Mucosa of gallbladder (tissue), 1 donor: ENCODE measurements at regions not wholly inside any gene's neighbourhood (a gene's known extent, or its start where the extent isn't known, plus 50 kb on each side); places are given as distances from the start of the nearest gene placed in this dataset.

Experiments used
- DNase-seq: peaks from one replicate; pipeline ENCODE4 v3.0.0-alpha.2; 2020; ENCODE audit warnings: low spot score
- donor health status: DM: no; HTN: no; CAD: no.

DNA sequence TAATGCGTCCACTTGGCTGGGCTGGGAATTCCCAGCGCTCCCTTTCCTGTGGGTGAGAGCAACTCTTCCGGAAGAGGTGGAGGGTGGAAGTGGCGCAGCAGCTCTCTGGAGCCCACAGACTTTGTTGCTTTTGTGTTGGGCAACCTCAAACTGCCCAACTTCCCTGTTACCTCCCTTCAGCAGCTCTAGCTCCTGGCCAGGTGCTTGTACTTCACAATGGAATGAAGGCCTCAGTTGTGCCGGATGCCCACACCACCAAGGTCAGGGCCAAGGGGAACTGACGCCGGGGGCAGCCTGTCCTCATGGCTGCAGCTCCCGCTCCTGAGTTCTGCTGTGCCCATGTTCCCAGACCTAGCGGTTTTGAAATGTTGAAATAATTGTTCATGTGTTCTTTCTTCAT lies 322.9 kb downstream of the GALR1 start:
- no peak for DNase-seq

DNA sequence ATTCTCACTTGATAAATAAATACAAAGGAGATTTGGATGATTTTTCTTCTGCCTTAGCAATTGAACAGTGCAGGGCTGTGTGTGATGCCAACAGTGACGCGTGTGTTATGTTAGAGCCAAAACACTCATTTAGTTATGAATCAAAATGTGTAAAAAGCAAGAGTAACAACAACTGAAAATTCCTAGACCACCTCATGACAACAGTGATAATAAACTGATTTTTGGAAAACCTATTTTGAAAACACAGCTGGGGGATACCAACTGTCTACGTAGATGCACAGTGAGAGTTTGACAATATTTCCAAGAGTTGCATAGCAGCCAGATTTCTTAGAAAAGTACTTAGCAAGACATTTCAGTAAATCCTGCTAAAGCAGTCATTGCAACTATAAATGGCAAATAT lies 323.9 kb downstream of the GALR1 start:
- DNase-seq = no peak

DNA sequence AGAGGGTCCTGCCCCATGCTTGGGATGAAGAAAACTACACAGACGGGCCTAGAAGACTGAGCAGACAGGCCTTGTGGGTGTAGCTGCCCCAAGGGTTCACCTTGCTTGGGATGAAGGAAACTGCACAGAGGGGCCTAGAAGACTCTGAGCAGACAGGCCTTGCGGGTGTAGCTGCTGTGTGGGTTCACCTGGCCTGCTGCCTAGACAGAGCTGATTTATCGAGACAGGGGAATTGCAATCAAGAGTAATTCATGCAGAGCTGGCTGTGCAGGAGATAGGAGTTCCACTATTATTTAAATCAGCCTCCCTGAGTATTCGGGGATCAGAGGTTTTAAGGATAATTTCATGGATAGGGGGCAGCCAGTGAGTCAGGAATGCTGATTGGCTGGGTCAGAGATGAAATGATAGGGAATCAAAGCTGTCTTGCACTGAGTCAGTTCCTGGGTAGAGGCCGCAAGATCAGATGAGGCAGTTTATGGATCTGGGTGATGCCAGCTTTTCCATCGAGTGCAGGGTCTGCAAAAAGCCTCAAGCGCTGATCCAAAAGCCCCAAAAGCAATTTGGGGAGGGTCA lies 341.4 kb downstream of the GALR1 start:
- no peak for DNase-seq

DNA sequence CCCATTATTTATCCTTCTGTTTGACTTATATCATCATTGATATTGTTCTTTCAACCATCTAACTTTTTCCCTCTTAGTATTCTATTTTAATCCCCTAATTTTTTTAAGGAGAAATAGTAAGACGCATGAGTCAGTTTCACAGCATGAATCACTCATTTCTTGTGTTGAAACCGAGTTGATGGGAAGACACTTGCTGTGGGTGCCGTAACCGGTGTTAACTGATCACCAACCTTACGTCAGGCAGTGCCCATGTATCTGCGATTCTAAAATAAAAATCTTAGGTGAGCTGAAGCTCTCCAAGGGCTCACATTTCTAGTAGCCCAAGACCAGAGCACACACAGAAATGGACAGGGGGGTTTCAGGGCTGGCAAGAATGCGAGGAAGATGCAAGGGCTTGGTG lies 348.1 kb downstream of the GALR1 start:
- no peak for DNase-seq

DNA sequence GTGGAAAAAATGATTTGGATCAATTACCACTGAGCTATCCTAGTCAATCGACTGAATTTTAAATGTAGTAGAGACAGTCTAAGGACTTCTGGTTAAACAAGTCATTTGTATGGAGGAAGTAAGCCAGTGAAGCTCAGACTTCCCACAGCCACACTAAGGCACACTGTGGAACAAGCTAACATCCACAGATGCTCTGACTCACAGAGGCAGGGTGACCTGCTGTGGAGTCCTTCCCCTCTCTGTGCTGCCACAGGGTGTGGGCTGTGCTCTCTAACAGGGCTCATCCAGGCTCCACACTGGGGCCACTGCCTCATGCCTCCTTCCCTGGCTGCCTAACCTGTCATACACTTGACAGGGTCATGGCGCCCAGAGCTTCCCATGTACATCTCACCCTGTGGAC lies 351.0 kb downstream of the GALR1 start:
- no peak for DNase-seq

DNA sequence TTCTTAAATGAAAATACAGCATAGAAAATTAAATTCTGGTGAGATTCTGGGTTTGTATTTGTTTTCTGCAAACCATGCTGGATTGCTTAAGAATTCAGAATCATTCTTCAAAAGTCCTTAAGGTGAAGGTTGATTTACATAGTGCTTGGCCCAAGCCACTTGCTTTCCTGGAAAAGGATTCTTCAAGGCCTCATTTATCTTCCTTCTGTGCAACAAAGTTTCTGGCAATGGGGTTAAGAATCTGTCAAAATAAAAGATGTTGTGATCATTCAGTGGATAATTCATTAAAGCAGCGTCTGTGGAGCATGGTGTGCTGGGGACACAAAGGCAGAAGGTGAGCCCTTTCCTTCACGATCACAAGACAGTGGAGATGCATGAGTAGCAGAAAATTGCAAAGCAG lies 351.9 kb downstream of the GALR1 start:
- DNase-seq = no peak

DNA sequence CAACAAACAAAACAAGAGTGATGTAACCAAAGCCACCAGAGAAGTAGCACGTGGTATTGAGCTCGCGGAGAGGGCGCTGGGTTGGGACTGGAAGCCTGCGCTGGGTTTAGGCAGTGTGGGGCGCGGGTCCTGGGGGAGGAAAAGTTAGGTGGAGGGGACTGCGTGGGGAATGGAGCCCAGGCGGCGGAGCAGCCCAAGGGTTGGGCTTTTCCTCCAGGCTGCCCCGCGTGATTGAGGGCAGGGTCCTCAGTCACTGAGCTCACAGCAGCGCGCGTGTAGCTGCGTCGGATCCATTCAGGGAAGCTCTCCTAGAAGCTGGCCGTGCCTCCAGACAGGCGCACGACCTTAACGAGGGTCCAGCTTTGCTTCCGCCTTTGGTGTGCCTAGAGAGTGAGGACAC lies 357.4 kb downstream of the GALR1 start:
- DNase-seq = no peak

DNA sequence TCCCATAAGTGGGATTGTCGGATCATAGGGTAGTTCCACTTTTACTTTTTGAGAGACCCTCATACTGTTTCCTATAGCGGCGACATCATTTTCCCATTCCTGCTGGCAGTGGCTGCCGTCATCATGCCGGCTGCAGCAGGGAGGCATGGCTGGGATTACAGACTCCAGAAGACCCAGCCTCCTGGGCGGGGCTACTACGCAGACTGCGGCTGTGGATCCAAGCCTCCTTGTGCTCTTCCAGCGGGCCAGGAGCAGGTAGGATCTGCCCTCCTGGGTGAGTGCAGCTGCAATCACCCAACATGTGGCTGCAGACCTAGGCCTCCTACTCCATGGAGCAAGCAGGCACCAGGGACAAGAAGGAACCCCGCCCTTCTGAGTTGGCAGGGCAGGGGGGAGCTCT lies 359.2 kb downstream of the GALR1 start:
- DNase-seq = no peak

DNA sequence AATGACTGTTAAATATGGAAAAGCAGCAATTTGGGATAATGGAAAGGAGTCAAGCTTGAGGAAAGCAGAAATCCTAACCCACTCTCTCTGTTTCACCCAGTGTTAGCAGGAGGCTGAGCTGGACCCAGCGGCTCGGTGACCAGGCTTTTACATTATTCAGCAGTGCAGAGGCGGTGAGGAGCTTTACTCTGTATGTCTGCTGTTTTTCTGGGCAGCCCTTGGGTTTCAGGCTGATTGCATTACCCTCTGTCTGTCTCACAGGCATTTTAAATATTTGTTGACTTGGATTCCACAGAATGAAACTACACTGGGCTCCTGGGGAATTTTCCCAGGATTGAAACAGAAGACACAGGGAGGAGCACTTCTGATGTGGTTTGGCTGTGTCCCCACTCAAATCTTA lies 368.0 kb downstream of the GALR1 start:
- DNase-seq = no peak

DNA sequence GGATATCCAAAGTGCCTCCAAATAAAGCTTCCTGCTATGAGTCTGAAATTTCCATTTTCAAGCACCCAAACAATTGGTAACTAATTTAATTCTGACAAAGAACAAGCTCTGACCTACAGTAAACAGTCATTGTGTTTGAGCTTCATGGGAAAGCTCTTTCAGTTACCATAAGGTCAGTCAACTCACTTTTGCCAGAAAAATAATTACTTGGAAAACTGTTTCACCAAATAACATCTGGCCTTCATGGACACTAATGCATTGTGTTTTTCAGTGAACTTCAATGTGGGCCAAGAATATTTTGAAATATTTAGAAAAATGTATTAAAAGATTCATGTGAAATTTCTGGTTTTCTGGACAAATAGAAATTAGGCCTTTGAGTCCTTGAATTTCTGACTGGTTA lies 369.9 kb downstream of the GALR1 start:
- DNase-seq = no peak

DNA sequence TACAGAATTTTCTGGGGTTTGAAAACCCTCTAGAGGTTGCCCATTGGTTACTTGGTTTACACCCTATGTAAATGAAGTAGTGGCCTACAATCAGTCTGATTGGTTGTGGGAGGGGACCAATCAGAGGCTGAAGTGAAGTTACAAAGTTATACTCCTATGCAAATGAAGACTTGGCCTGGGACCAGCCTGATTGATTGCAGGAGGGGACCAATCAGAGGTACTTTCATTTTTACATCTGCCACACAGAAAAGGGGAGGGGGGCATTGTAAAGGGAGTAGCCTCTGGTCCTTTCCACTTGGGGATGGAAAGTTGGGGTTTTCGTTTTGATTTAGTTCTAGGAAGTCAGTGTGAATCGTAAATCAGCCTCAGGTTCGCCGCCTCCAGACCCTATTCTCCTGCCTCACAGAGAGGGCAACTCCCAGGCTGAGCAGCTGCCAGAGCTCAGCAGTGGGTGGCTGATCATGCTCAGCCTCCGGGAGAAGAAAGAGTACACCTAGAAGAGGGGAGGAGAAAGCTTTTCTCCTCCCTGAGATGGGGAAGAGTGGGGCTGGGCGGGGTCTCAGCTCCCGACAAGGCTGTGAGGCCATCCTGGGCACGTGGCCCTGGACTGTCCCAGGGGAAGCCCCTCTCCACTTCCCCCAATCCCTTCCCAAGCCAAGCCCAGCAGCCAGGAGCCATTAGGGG lies 372.5 kb downstream of the GALR1 start:
- DNase-seq = no peak

DNA sequence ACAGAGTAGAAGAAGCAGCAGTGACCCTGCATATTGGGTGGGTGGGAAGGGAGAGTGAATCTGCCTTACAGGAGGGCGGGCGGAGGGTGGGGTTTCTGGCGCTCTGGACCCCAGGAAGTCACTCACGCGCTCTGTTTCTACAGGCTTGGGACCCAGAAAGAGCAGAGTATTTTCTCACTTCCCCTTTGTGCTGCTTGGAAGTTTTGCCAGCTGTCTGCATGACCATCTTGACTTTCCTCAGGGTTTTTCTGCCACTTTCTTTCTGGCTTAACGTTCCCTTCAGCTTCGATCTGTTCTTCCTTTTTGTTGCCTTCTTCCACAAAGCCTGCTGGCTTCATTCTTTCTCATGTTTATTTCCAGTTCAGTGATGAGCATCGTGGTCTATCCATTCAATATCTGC lies 383.1 kb downstream of the GALR1 start:
- no peak for DNase-seq

DNA sequence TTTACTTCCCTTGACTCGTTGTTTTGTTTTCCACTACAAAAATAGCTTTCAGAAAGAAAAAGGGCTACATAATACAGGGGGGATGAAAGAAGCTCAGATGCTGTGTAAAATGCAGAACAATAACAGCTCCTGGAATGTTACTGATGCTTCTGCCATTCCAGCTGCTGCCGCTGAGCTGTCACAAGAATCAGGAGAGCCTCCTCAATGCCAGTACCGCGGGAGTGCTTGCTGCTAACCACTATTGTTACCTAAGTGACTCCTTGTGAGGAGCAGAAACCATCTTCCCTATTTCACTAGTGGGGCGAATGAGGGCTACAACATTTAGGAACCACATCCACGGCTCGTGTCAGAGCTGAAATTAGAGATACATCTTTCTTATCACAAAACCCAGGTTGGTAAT lies 384.8 kb downstream of the GALR1 start:
- no peak for DNase-seq

DNA sequence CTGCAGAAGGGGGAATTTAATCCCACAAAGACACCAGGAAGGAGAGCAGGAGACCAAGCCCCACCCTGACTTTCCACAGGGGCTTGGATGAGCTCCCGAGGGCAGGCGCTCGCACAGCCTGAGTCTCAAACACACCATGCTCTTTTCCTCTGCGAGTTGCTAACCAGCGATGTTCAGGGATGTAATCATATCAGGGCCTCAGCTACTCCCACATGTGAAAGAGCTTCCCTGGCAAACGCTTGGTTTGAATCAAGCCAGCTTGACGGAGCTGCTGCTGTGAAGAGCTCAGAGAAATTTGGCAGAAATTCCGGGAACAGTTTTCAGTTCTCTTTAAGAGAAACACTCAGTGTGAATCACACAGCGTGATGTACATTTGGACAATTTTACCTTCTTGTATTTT lies 385.8 kb downstream of the GALR1 start:
- DNase-seq = no peak

DNA sequence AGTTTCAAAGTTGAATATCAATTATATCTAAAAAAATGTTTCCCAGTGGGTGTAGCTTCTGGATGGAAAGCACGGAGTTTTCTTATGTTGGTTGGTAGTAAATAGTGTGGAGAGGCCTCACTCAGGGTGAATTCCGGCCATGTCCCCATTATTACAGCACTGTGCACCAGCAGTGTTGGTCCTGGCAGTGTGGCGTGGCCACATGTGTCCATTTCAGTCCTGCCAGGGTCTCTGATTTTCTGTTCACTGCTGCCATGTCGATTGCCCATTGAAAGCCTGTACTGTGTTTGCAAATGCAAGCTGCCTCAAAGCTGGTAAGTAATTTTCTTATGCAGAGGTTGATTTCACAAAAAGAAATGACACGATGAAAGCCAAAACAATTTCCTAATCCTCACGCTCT lies 386.2 kb downstream of the GALR1 start:
- DNase-seq = no peak

DNA sequence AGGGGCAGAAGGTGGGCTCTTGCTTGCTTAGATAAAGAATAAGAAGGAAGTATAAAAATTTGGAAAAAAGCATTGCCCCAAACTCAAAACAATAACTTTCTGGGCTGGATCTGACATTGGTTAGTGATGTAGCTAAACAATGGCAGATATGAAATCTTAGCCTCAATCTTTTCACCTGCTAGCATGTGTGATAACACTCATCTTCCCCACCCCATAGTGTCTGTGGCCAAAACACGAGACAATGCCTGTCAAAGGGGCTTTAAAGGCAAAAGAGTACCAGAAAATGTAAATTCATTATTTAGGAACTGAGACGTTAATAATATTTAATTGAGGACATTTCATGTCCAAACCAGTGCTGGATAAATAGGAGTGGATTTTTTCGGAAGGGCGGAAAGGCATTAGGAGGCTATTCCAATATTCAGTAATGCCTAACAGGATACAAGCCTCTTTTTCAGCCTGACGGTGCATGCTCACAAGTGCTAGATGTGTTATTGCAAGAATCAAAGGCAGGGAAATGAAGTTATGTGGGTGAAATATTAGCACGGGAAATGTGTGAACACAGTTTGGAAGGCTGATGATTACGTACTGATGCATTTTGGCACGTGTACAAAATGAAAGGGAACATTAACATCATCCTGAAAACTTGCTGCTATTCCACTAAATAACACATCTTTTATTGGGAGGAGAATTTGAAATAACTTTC lies 395.7 kb downstream of the GALR1 start:
- no peak for DNase-seq

DNA sequence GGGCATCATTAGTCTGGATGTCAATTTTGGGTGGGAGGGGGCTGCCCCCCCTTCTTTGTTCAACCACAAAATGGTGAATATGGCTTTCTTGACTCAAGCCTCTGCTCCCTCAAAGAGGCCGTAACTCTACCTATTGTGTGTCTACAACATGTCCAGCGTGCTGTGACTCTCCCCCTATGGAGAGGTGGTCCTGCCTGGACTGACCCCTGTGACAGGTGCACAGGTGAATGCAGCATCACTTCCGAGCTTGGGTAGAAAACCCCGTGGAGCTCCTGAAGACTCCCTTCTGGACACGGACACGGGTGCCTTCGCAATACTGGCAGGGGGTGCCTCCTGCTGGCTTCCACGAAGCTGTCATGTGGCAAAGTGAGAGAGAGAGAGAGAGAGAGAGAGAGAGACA lies 397.8 kb downstream of the GALR1 start:
- DNase-seq = no peak

DNA sequence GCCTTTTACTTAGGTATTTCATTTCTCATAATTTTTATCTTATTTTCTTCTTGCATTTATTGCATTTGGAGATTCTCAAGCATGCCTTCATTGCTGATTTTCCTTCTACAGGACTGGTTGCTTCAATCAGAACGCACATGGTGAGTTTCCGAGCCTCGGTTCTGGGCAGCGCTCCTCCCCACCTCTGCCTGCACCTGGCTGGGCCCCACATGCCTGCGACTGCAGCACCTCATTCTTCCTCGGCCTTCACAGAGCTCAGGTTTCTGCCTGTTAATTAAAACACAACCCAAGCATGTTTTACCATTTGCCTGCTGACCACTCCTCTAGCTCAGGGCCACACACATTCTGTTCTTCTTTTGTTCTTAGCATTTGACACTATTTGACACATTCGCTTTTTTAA lies 398.8 kb downstream of the GALR1 start:
- no peak for DNase-seq

DNA sequence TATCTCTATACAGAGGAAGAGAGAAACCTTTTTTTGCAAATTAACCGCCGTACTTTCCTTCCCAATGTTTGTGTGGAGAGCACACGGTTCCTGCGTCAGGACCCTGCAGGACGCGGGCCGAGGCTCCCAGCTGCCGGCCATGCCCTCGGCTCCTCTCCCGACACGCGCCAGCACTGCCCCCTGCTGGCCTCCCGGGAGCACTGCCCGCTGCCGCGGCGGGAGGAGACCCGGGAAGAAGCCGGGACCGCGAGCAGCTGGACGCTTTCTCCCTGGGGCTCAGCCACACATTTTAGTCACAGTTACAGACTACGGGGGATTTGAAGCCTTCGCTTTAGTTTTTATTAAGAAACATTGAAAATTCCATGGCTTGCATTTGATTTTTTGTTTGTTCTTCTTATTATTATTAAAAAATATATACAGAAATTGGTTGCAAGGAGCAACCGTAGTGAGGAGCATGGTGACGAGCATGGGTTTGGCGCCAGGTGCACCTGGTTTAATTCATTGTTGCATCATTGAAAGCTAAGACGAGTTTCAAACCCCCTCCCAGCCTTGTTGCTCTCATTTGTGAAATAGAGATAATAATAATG lies 401.2 kb downstream of the GALR1 start:
- DNase-seq = peak; percentile 59

DNA sequence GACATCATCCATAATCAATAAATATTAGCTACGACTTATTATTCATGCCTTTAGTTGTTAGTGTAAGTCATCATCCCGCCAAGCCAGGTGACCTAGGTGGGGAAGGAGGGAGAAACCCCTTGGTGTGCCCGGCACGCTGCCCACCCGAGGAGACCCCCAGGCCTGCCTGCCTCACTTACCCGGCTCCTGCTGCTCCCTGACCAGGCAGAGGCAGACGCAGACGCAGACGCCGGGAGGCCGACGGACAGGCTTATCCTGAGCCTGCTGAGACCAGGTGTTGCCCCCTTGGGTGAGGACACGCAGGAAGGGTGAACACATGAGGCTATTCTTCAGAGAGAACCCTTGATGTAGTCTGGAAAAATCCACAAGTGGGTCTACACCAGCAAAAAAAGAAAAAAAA lies 401.8 kb downstream of the GALR1 start:
- DNase-seq = no peak

DNA sequence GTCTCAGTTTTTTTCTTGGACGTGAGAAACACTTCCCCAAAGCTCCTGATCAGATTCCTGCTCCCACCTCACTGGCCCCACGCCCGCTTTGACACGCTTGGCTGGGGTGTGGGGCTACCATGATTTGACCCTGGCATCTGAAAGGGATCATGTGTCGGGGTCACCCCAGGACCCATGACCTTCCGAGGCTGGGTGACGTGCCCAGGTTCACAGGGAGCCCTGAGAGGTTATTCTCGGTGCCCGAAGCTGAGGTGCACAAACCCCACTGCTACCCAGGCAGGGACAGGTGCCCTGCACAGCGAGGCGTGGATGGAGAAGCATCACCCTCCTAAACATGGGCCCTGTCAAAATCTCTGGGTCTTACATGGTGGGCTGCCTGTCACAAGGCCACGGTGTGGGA lies 404.1 kb downstream of the GALR1 start:
- no peak for DNase-seq

DNA sequence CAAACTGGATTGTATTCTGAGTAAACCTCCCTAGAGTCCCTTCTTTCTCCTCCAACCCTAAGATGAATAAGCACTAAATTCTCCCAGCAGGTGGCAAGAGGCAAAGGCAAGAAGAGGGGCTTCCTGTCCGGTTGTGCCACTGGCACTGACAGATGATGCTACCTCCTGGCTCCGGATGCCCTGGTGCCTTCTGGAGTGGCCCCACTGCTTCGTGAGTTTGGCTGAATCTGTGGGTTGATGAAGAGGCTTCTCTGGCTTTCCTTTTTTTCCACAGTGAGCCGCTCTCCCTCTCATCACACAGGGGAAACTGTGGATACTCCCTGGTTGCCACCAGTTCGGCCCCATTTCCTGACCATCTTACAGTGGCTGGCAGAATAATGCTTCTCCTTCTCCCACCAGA lies 404.7 kb downstream of the GALR1 start:
- DNase-seq = no peak

DNA sequence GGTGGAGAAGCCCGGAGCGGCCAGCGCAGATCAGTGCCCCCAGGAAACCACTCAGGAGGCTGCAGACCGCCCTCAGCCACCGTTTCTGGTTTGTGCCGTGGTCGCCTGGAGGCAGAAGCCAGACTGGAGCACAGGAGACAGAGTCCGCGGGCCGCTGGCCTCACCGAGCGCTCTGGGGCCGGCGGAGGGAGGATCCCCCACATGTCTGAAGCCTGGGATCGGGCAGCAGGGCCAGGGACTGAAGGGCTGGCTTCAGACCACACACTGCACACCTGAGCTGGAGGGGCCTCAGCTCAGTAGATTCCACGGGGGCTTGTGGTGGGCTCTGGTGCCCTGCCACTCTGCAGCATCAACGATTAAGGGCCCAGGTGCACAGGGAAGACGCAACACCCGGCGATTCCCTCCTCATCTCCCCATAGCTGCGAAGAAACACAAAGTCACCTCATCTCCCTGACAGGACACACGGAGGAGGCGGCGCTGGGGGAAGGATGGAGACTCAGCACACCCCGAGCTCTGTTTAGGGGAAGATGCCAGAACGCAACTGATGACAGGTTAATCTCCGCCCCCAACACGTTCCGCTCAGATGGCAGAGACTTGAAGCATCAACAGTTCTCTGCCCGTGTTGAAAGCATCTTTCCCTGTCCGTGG lies 408.1 kb downstream of the GALR1 start:
- no peak for DNase-seq
